ENCODE measurements at regions not wholly inside any gene's neighbourhood (a gene's known extent, or its start where the extent isn't known, plus 50 kb on each side); places are given as distances from the start of the nearest gene placed in this dataset.

DNA sequence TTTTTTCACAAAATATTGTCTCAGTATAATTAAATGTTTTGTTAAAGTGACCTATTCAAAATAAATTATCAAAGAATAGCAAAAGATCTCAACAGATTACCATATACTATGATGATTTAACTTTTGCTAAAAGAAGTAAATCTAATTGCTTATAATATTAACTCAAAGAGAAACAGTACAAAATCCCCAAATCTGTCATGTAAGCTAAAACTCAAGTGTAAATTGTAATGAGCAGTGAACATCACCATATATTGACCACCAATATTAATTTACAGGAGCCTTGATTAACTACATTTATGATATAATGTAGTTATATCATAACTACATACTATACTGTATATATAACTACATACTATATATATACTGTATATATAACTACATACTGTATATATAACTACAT, 174.4 kb downstream of the SLC39A8 start:
- intact Hi-C loops (cut with DNase I; ENCODE audit: low total_unique reads), result no loop called here
- no peak for TF ChIP-seq POLR2A (IDR thresholded peaks at IDR 0.05)
- TF ChIP-seq, protein P1, sequence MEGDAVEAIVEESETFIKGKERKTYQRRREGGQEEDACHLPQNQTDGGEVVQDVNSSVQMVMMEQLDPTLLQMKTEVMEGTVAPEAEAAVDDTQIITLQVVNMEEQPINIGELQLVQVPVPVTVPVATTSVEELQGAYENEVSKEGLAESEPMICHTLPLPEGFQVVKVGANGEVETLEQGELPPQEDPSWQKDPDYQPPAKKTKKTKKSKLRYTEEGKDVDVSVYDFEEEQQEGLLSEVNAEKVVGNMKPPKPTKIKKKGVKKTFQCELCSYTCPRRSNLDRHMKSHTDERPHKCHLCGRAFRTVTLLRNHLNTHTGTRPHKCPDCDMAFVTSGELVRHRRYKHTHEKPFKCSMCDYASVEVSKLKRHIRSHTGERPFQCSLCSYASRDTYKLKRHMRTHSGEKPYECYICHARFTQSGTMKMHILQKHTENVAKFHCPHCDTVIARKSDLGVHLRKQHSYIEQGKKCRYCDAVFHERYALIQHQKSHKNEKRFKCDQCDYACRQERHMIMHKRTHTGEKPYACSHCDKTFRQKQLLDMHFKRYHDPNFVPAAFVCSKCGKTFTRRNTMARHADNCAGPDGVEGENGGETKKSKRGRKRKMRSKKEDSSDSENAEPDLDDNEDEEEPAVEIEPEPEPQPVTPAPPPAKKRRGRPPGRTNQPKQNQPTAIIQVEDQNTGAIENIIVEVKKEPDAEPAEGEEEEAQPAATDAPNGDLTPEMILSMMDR (IDR thresholded peaks at IDR 0.05), result no peak
- no peak for DNase-seq (ENCODE audit: low spot score in 2 of 2)
- no peak overlapping the region for H3K4me3 ChIP-seq (ENCODE audit: low read depth, poor library complexity, severe bottlenecking)

GRCh38 chr4:102169345-102169744, 175.9 kb downstream of the SLC39A8 start:
- DNase-seq (ENCODE audit: low spot score in 2 of 2), result no peak
- WGBS, 2 donors, result 86 to 95% methylated on average over 2 of the region's 2 CpGs
- intact Hi-C loops (cut with DNase I; ENCODE audit: low total_unique reads), result no loop called here
- no peak overlapping the region for H3K4me3 ChIP-seq (ENCODE audit: low read depth, poor library complexity, severe bottlenecking)
- TF ChIP-seq POLR2A (IDR thresholded peaks at IDR 0.05), result no peak
- TF ChIP-seq, protein P1 (IDR thresholded peaks at IDR 0.05), result no peak

DNA sequence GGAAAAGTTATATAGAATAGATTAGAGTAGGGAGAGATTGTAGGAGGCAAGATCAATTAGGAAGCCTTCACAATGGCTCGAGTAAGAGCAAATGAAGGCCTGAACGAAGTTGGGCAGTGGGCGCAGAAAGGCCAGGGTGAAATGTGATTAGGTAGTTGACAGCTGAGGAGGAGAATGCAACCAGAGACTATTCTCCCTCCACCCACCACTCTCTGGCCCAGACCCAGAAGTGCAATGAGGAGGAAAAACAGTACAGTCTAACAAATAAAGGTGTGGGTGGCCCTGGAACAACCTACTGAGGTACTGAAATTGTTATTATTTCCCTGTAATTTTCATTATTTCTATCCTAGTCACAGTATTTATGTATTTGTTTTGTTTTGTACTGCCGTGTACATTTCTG, 176.7 kb downstream of the SLC39A8 start:
- 83 to 87% methylated on average over 4 of the region's 4 CpGs for WGBS, 2 donors
- no peak for DNase-seq (ENCODE audit: low spot score in 2 of 2)
- H3K4me3 ChIP-seq (ENCODE audit: low read depth, poor library complexity, severe bottlenecking), result no peak overlapping the region
- intact Hi-C loops (cut with DNase I; ENCODE audit: low total_unique reads), result no loop called here
- TF ChIP-seq, protein P1 (IDR thresholded peaks at IDR 0.05), result no peak
- TF ChIP-seq POLR2A (IDR thresholded peaks at IDR 0.05), result no peak

DNA sequence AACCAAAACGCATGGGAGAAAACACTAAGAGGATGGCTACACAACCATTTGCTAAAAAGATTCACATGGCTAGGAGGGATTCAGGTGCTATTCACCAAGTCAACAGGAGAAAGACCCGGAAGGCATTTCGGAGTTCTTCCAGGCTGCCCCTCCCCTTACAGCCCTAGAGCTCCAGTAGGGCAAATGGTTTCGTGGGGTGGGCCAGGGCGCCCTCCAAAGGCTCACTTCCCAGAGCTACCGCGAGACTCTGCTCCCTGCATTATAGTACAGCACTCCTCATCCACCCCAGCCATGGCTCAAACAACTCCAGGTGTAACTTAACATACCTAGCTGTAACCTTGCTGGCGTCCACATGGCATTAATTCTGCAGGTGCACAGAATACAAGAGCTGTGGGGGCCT, 179.7 kb downstream of the SLC39A8 start:
- intact Hi-C loops (cut with DNase I; ENCODE audit: low total_unique reads), result no loop called here

DNA sequence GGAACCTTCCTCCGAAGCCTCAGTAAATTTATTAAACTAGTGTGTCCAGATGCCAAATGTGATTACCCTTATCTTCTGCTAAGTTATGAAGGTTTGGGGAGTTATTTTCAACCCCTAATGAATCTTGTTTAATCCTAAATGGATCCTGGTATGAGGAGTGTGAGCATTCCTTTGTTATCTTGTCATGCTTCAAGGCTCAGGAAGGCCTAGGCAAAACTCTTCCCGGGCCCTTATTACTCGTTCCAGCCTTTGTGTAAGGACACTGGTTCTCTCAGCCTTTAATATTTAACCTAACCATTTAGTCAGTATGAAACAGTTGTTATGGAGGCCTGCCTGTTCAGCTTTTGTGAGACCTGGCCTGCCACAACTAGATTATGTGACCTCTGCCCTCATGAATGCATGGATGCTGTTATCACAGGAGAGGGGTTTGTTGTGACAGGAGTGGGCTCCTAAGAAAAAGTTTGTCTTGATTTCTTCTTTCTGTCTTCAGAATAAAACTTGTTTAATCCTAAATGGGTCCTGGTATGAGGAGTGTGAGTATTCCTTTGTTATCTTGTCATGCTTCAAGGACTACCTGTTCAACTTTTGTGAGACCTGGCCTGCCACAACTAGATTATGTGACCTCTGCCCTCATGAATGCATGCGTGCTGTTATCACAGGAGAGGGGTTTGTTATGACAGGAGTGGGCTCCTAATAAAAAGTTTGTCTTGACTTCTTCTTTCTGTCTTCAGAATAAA, 181.7 kb downstream of the SLC39A8 start:
- 64 to 72% methylated on average over 4 of the region's 4 CpGs for WGBS, 2 donors
- TF ChIP-seq, protein P1 (IDR thresholded peaks at IDR 0.05), result no peak
- no peak for TF ChIP-seq POLR2A (IDR thresholded peaks at IDR 0.05)
- no peak for DNase-seq (ENCODE audit: low spot score in 2 of 2)
- intact Hi-C loops (cut with DNase I; ENCODE audit: low total_unique reads), result no loop called here
- H3K4me3 ChIP-seq (ENCODE audit: low read depth, poor library complexity, severe bottlenecking), result no peak overlapping the region

More for the DNA sequence above, 179.7 kb downstream of the SLC39A8 start:
- no peak for DNase-seq (ENCODE audit: low spot score in 2 of 2)
- no peak overlapping the region for H3K4me3 ChIP-seq (ENCODE audit: low read depth, poor library complexity, severe bottlenecking)
- TF ChIP-seq, protein P1 (IDR thresholded peaks at IDR 0.05), result no peak
- TF ChIP-seq POLR2A (IDR thresholded peaks at IDR 0.05), result no peak
- WGBS, 2 donors, result 87 to 92% methylated on average over 7 of the region's 8 CpGs

DNA sequence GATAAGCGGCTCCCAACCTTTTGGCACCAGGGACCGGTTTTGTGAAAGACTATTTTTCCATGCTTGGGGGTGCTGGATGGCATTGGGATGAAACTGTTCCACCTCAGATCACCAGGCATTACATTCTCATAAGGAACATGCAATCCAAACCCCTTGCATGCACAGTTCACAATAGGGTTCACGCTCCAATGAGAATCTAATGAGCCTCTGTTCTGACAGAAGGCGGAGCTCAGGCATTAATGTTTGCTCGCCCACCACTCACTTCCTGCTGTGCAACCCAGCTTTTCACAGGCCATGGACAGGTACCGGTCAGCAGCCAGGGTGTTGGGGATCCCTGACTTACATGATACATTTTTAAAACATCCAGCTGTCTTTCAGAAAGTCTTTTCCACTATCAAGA, 187.3 kb downstream of the SLC39A8 start:
- WGBS, 2 donors, result 91 to 93% methylated on average over 6 of the region's 6 CpGs
- intact Hi-C loops (cut with DNase I; ENCODE audit: low total_unique reads), result no loop called here
- TF ChIP-seq, protein P1 (IDR thresholded peaks at IDR 0.05), result no peak
- TF ChIP-seq POLR2A (IDR thresholded peaks at IDR 0.05), result no peak
- H3K4me3 ChIP-seq (ENCODE audit: low read depth, poor library complexity, severe bottlenecking), result no peak overlapping the region
- no peak for DNase-seq (ENCODE audit: low spot score in 2 of 2)

All from lower leg skin (tissue), 4 donors.